K562 (cell line): ENCODE measurements at regions not wholly inside any gene's neighbourhood (a gene's known extent, or its start where the extent isn't known, plus 50 kb on each side); places are given as distances from the start of the nearest gene placed in this dataset.

Experiments
- ATAC-seq: fragments of 200-7000 bp; cut with Tn5 transposase; 3 replicates; pipeline ENCODE4 v1.9.1; 2020; ENCODE audit warnings: moderate library complexity
- BruUV-seq: library from RNA; stranded (reverse); fragments of 400-500 nt; replicated peaks from 2 replicates; lab custom pipeline; 2021; lab: Mats Ljungman, UMichigan
- CTCF ChIA-PET: fragments of 300-600 bp; formaldehyde crosslinking; extraction: SDS; loops from one replicate; lab custom pipeline; 2021; ENCODE audit warnings: low intra/inter-chr PET ratio; lab: Yijun Ruan, JAX
- POLR2A ChIA-PET: fragments of 300-600, 350-650 bp; sonication (Branson Sonifier 250); formaldehyde crosslinking; extraction: SDS; loops from one replicate; lab custom pipeline; 2021; ENCODE audit warnings: antibody characterized with exemption, inconsistent platforms; lab: Yijun Ruan, JAX
- DNase-seq, 4 experiments: peaks; one replicate each; pipeline versions ENCODE4 v3.0.0 to v3.0.0-alpha.2; 2011 to 2018; ENCODE audit warnings: low spot score in 3 of 4, mixed read lengths in 3 of 4; ENCODE audit errors: extremely low read depth in 1 of 4
- FAIRE-seq: peaks from 2 replicates; lab custom pipeline; 2011; peaks lifted over from hg19 to GRCh38; lab: Jason Lieb, UNC
- H2AFZ ChIP-seq: 2 replicates; pipeline ENCODE4 v1.6.0; 2011; ENCODE audit warnings: low read depth, low read length, control low read depth, inconsistent platforms
- H3K27ac ChIP-seq: fragments of 200-600 bp; 3 replicates; pipeline ENCODE4 v1.8.0; 2011; ENCODE audit warnings: low read depth, mild to moderate bottlenecking, control low read depth, inconsistent platforms, low read length, moderate library complexity, mixed read lengths; ENCODE audit errors: extremely low read depth
- H3K27me3 ChIP-seq, 2 experiments: fragments of 300-600 bp in 1 of 2; 2 replicates in 1 of 2; 3 replicates in 1 of 2; pipeline versions ENCODE4 v1.6.0 to v1.8.0; 2011; ENCODE audit warnings: inconsistent platforms in 2 of 2, low read length in 2 of 2, mild to moderate bottlenecking in 1 of 2, mixed read lengths in 1 of 2, moderate library complexity in 1 of 2; ENCODE audit not compliant: control insufficient read depth in 2 of 2, insufficient read depth in 2 of 2
- H3K36me3 ChIP-seq: fragments of 300-600 bp; 3 replicates; pipeline ENCODE4 v1.8.0; 2011; ENCODE audit warnings: mild to moderate bottlenecking, low read length, inconsistent platforms; ENCODE audit not compliant: control insufficient read depth, insufficient read depth
- H3K4me1 ChIP-seq, 2 experiments: fragments of 200-600 bp in 1 of 2; replicated peaks in 1 of 2; 2 replicates in 1 of 2; 3 replicates in 1 of 2; pipeline versions ENCODE4 v1.5.1 to v1.8.0; 2011; ENCODE audit warnings: inconsistent platforms in 2 of 2, low read length in 2 of 2, mild to moderate bottlenecking in 1 of 2, mixed read lengths in 1 of 2, moderate library complexity in 1 of 2; ENCODE audit not compliant: control insufficient read depth in 2 of 2, insufficient read depth in 2 of 2
- H3K4me2 ChIP-seq: 2 replicates; pipeline ENCODE4 v1.6.1; 2011; ENCODE audit warnings: low read length, control low read depth, inconsistent platforms, mixed read lengths; ENCODE audit not compliant: insufficient read depth
- H3K4me3 ChIP-seq: fragments of 200-600 bp; sonication (generic), shearing (Covaris generic); 2 replicates; pipeline ENCODE4 v1.5.1; 2016; ENCODE audit warnings: control low read depth, inconsistent platforms
- H3K79me2 ChIP-seq: fragments of 200-600 bp; 3 replicates; pipeline ENCODE4 v1.8.0; 2011; ENCODE audit warnings: low read length, inconsistent platforms; ENCODE audit not compliant: control insufficient read depth, insufficient read depth
- H3K9ac ChIP-seq, 2 experiments: 2 replicates each; pipeline versions ENCODE4 v1.6.0 to v1.6.1; 2011; ENCODE audit warnings: low read depth in 2 of 2, low read length in 2 of 2, control low read depth in 1 of 2, inconsistent platforms in 1 of 2, mild to moderate bottlenecking in 1 of 2, mixed read lengths in 1 of 2; ENCODE audit not compliant: insufficient read depth in 1 of 2
- H3K9me1 ChIP-seq: one replicate; pipeline ENCODE4 v1.6.0; 2011; ENCODE audit warnings: inconsistent platforms, mild to moderate bottlenecking, low read length, moderate library complexity; ENCODE audit not compliant: control insufficient read depth, insufficient read depth
- H3K9me3 ChIP-seq: replicated peaks from 2 replicates; pipeline ENCODE4 v1.5.1; 2011; ENCODE audit warnings: low read depth, low read length, inconsistent platforms; ENCODE audit not compliant: control insufficient read depth, insufficient read depth
- H4K20me1 ChIP-seq: replicated peaks from 2 replicates; pipeline ENCODE4 v1.6.1; 2011; ENCODE audit warnings: low read length, inconsistent platforms, mixed read lengths; ENCODE audit not compliant: control insufficient read depth, insufficient read depth
- ASH1L ChIP-seq: fragments of 450-650 bp; IDR thresholded peaks from 2 replicates; pipeline ENCODE4 v1.6.1; 2018; ENCODE audit warnings: borderline replicate concordance, mild to moderate bottlenecking, low read depth; ENCODE audit not compliant: partially characterized antibody
- BCL6 ChIP-seq: fragments of 250-450 bp; sonication (Bioruptor Pico); IDR thresholded peaks from 2 replicates; pipeline ENCODE4 v1.4.0; 2020
- CHD1 ChIP-seq: fragments of 200-600 bp; sonication (generic); IDR thresholded peaks from one replicate; pipeline ENCODE4 v1.6.1; 2012; ENCODE audit warnings: mild to moderate bottlenecking, moderate library complexity, low read length, inconsistent platforms
- CHD2 ChIP-seq: IDR thresholded peaks from 2 replicates; pipeline ENCODE4 v1.6.1; 2011; ENCODE audit warnings: low read depth, low read length
- E2F4 ChIP-seq: sonication (generic); formaldehyde crosslinking; IDR thresholded peaks from 2 replicates; pipeline ENCODE4 v1.8.0; 2022; ENCODE audit warnings: mild to moderate bottlenecking, low read depth, missing genetic modification reagents
- ETS1 ChIP-seq: conservative IDR thresholded peaks from 2 replicates; pipeline ENCODE4 v1.6.1; 2011; ENCODE audit warnings: low read depth, mild to moderate bottlenecking, low read length; ENCODE audit not compliant: control insufficient read depth
- GATAD2A ChIP-seq: fragments of 450-650 bp; IDR thresholded peaks from 2 replicates; pipeline ENCODE4 v1.6.1; 2017
- HMBOX1 ChIP-seq: sonication (generic); IDR thresholded peaks from 2 replicates; pipeline ENCODE4 v1.6.1; 2016
- IFI16 ChIP-seq: fragments of 250-450 bp; sonication (Bioruptor Pico); IDR thresholded peaks from 2 replicates; pipeline ENCODE4 v2.1.2; 2022; ENCODE audit warnings: mild to moderate bottlenecking, inconsistent platforms
- NFXL1 ChIP-seq: fragments of 450-650 bp; formaldehyde crosslinking; IDR thresholded peaks from 2 replicates; pipeline ENCODE4 v1.4.0; 2021; ENCODE audit warnings: mild to moderate bottlenecking
- POLR2AphosphoS5 ChIP-seq: IDR thresholded peaks from 2 replicates; pipeline ENCODE4 v1.6.1; 2011; ENCODE audit warnings: mild to moderate bottlenecking, low read depth, low read length, moderate library complexity; ENCODE audit not compliant: control insufficient read depth, insufficient read depth
- POLR2B ChIP-seq: fragments of 450-650 bp; IDR thresholded peaks from 2 replicates; pipeline ENCODE4 v1.6.1; 2018; ENCODE audit warnings: low read depth; ENCODE audit not compliant: partially characterized antibody
- PTTG1 ChIP-seq: fragments of 450-650 bp; IDR thresholded peaks from 2 replicates; pipeline ENCODE4 v1.6.1; 2016; ENCODE audit warnings: low read depth, mild to moderate bottlenecking, missing genetic modification characterization, missing compliant biosample characterization
- SMARCE1 ChIP-seq: fragments of 450-650 bp; IDR thresholded peaks from 2 replicates; pipeline ENCODE4 v1.7.1; 2016; ENCODE audit warnings: mild to moderate bottlenecking
- STAT5A ChIP-seq: IDR thresholded peaks from 2 replicates; pipeline ENCODE4 v1.6.1; 2012; ENCODE audit warnings: low read length, inconsistent platforms, borderline replicate concordance
- TBP ChIP-seq: optimal IDR thresholded peaks from 2 replicates; pipeline ENCODE3; 2011; ENCODE audit warnings: low read depth, low read length, improper control_type of control experiment
- TCFL5 ChIP-seq: fragments of 250-450 bp; sonication (Bioruptor Pico); conservative IDR thresholded peaks from 2 replicates; pipeline ENCODE4 v1.6.1; 2021; ENCODE audit warnings: mild to moderate bottlenecking, moderate library complexity, matching md5 sums
- ZNF197 ChIP-seq: fragments of 200-800 bp; sonication (Bioruptor generic); IDR thresholded peaks from 2 replicates; pipeline ENCODE4 v1.6.1; 2016; ENCODE audit warnings: low read depth, missing genetic modification characterization, missing compliant biosample characterization
- ZNF551 ChIP-seq: fragments of 250-450 bp; sonication (Bioruptor Pico); IDR thresholded peaks from 2 replicates; pipeline ENCODE4 v1.5.0; 2021; ENCODE audit warnings: mild to moderate bottlenecking, moderate library complexity
- ZNF79 ChIP-seq: fragments of 250-450 bp; sonication (Bioruptor Pico); IDR thresholded peaks from 2 replicates; pipeline ENCODE4 v1.4.0; 2020; ENCODE audit warnings: low read depth, mild to moderate bottlenecking, moderate library complexity
- WGBS: fragments of 100-300 bp; shearing (Covaris generic); methylation state at CpG from one replicate; pipeline ENCODE4 v1.1.6; 2016; ENCODE audit warnings: low coverage, mixed read lengths; ENCODE audit not compliant: insufficient coverage; ENCODE audit errors: missing lambda C conversion rate; 5-methylcytosine and 5-hydroxymethylcytosine counted together
- in situ Hi-C: fragments of 300-500 bp; cut with MboI; formaldehyde crosslinking; loops from 4 replicates; pipeline ENCODE4 v1.15.0; 2018; ENCODE audit warnings: inconsistent platforms, mixed read lengths
- intact Hi-C: fragments of 100-400 bp; cut with micrococcal nuclease; formaldehyde crosslinking; loops from 2 replicates; pipeline ENCODE4 v1.14.2; 2022

GRCh38 chr3:194946091-194946490 lies 260.4 kb downstream of the FAM43A start:
- Histone ChIP-seq H3K4me3 (no peak overlapping the region), H3K4me1 (no peaks in the 10 kb centered on the region), H3K27ac (no peak overlapping the region), H3K27me3 (peaks cover 11 to 39% of the 10 kb centered on the region in 2 experiments; a peak in 4 of 5 replicates), H3K79me2 (no peaks in the 10 kb centered on the region), H4K20me1 (no peaks in the 10 kb centered on the region), H3K36me3 (no peaks in the 10 kb centered on the region), H2AFZ (no peak overlapping the region), H3K9me3 (no peaks in the 10 kb centered on the region), H3K9ac (no peak overlapping the region), H3K9me1 (no peaks in the 10 kb centered on the region), H3K4me2 (no peak overlapping the region)
- DNase-seq (no peak), FAIRE-seq (no peak), ATAC-seq (no peak)
- BruUV-seq: no TSS peak
- ChIA-PET CTCF (no interaction called here), POLR2A (no interaction called here)
- WGBS: 1% methylated on average over 9 of the region's 9 CpGs
- intact Hi-C loops (no loop called here), in situ Hi-C loops (no loop called here)
- TF ChIP-seq ZNF551 (CRISPR knock-in tag) (no peak), ETS1 (no peak), CHD2 (no peak), POLR2AphosphoS5 (no peak), SMARCE1 (no peak), BCL6 (no peak), POLR2B (no peak), NFXL1 (CRISPR knock-in tag) (no peak), IFI16 (CRISPR knock-in tag) (no peak), CHD1 (no peak), ZNF79 (CRISPR knock-in tag) (no peak), ASH1L (no peak), ZNF197 (CRISPR knock-in tag) (no peak), TCFL5 (CRISPR knock-in tag) (no peak), TBP (no peak), GATAD2A (no peak), STAT5A (no peak), HMBOX1 (no peak), E2F4 (CRISPR knock-in tag) (no peak), PTTG1 (tag) (no peak)
